Vagina (tissue), 2 donors: ENCODE measurements at regions not wholly inside any gene's neighbourhood (a gene's known extent, or its start where the extent isn't known, plus 50 kb on each side); places are given as distances from the start of the nearest gene placed in this dataset.

Source experiments
- CTCF ChIP-seq, 3 experiments: fragments of 450-650 bp in 2 of 3; fragments of 200-600 bp in 1 of 3; sonication (generic) in 1 of 3; IDR thresholded peaks; one replicate each; pipeline ENCODE4 v1.5.1; 2017 to 2019; ENCODE audit warnings: antibody characterized with exemption in 3 of 3, mild to moderate bottlenecking in 2 of 3, moderate library complexity in 2 of 3
- POLR2A ChIP-seq, 2 donors: fragments of 450-650 bp; IDR thresholded peaks; one replicate each; pipeline ENCODE4 v1.6.1; 2017; ENCODE audit warnings: antibody characterized with exemption in 2 of 2, mild to moderate bottlenecking in 2 of 2, moderate library complexity in 2 of 2

- TF ChIP-seq POLR2A (IDR thresholded peaks at IDR 0.05) (no peak), CTCF (IDR thresholded peaks at IDR 0.05) (no peak)
Measured at GRCh38 chr6:54048782-54049181, 62.5 kb upstream of the MLIP start.
